GM19238 (cell line): ENCODE measurements at regions not wholly inside any gene's neighbourhood (a gene's known extent, or its start where the extent isn't known, plus 50 kb on each side); places are given as distances from the start of the nearest gene placed in this dataset.

ENCODE experiments used
- DNase-seq: peaks from one replicate; pipeline ENCODE4 v3.0.0; 2011; ENCODE audit warnings: low spot score; ENCODE audit not compliant: insufficient read length

- no peak for DNase-seq
Measured at GRCh38 chr5:113792806-113793205, 279.3 kb downstream of the YTHDC2 start.

GRCh38 chr5:113794981-113795380, 281.5 kb downstream of the YTHDC2 start:
- DNase-seq: no peak

GRCh38 chr5:113800686-113801085, 287.2 kb downstream of the YTHDC2 start:
- DNase-seq: no peak

- no peak for DNase-seq
Measured at GRCh38 chr5:113804264-113804663, 290.8 kb downstream of the YTHDC2 start.

GRCh38 chr5:113804943-113805342, 291.4 kb downstream of the YTHDC2 start:
- no peak for DNase-seq

- no peak for DNase-seq
Measured at GRCh38 chr5:113806250-113806649, 292.8 kb downstream of the YTHDC2 start.

- DNase-seq: no peak
Measured at GRCh38 chr5:113806904-113807303, 293.4 kb downstream of the YTHDC2 start.

GRCh38 chr5:113807427-113807991, 294.0 kb downstream of the YTHDC2 start:
- no peak for DNase-seq

- no peak for DNase-seq
Measured at GRCh38 chr5:113808956-113809355, 295.5 kb downstream of the YTHDC2 start.

GRCh38 chr5:113809626-113810025, 296.1 kb downstream of the YTHDC2 start:
- no peak for DNase-seq

- no peak for DNase-seq
Measured at GRCh38 chr5:113813466-113813865, 300.0 kb downstream of the YTHDC2 start.

- no peak for DNase-seq
Measured at GRCh38 chr5:113817683-113818082, 304.2 kb downstream of the YTHDC2 start.

- DNase-seq: no peak
Measured at GRCh38 chr5:113823696-113824095, 310.2 kb downstream of the YTHDC2 start.

- DNase-seq: no peak
Measured at GRCh38 chr5:113824307-113824706, 310.8 kb downstream of the YTHDC2 start.

GRCh38 chr5:113825176-113825575, 311.7 kb downstream of the YTHDC2 start:
- no peak for DNase-seq

- DNase-seq: no peak
Measured at GRCh38 chr5:113846941-113847340, 333.4 kb downstream of the YTHDC2 start.

- no peak for DNase-seq
Measured at GRCh38 chr5:113864437-113864836, 350.9 kb downstream of the YTHDC2 start.

GRCh38 chr5:113866763-113867162, 353.3 kb downstream of the YTHDC2 start:
- DNase-seq: no peak

- DNase-seq: no peak
Measured at GRCh38 chr5:113869611-113870010, 356.1 kb downstream of the YTHDC2 start.

- no peak for DNase-seq
Measured at GRCh38 chr5:113871972-113872371, 358.5 kb downstream of the YTHDC2 start.

- DNase-seq: no peak
Measured at GRCh38 chr5:113875096-113875495, 361.6 kb downstream of the YTHDC2 start.

GRCh38 chr5:113891491-113891890, 378.0 kb downstream of the YTHDC2 start:
- DNase-seq: no peak

- DNase-seq: no peak
Measured at GRCh38 chr5:113896789-113897188, 383.3 kb downstream of the YTHDC2 start.

GRCh38 chr5:113897748-113898147, 384.3 kb downstream of the YTHDC2 start:
- no peak for DNase-seq
